AG08395 (cell line): ENCODE measurements at regions not wholly inside any gene's neighbourhood (a gene's known extent, or its start where the extent isn't known, plus 50 kb on each side); places are given as distances from the start of the nearest gene placed in this dataset.
A peak's percentile ranks its signal among the peaks of the same experiment; 100 is the strongest.

Experiments used
- DNase-seq: peaks from one replicate; pipeline ENCODE4 v3.0.0; 2012; ENCODE audit warnings: mixed read lengths, low spot score

GRCh38 chr11:19661827-19662226 lies 50.8 kb upstream of the NAV2 start:
- no peak for DNase-seq

DNA sequence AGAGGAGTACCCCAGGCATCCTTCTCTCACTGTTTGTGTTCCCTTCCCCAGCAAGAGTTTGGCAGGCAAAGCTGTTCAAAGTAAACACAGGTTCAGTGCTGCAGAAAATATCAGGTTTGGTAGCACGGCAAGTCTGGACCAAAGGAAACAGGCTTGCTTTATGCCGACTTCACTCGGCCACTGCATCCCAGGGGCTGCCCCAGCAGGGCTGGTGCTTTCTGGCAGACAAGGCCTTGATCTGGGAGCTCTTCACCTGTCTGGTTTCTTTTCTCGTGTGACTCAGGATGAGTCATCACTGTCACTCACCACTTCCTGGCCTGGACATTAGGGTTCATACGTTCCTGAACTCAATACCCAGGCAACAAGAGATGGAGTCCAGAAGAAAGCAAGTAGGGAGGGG lies 52.6 kb upstream of the NAV2 start:
- DNase-seq, result peak; percentile 26

DNA sequence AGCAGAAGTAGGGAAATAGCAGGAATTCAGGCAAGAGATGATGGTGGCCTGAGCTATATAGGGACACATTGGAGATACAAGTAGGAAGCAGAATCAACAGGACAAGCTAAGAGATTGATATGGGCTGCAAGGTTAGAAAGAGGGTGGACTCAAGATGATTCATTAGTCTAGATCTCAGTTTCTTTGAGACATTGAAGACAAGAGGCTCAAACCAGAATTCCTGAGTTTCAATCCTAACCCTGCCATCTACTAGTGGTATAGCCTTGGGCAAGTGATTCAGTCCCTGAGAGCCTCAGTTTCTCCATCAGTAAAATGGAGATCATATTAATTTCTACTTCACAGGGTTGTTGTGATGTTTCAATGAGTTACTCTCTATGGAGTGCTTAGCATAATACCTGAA lies 53.1 kb upstream of the NAV2 start:
- DNase-seq, result no peak

DNA sequence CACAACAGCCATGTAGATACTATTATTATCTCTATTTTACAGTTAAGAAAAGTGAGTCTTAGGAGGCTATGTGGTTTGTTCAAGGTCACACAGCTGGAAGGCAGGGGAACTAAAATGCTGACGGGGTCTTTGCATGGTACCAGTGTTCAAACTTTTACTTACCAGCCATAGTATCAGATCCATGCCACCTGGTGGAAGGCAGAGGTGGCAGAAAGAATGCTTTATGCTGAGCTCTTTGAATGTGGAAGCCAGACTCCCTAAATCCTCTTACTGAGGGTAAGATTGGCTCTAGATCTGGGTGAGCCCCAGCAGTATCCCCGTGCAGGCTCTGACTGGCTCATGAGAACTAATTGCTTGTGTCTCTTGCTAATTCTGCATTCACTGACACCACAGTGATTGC lies 54.3 kb upstream of the NAV2 start:
- no peak for DNase-seq

DNA sequence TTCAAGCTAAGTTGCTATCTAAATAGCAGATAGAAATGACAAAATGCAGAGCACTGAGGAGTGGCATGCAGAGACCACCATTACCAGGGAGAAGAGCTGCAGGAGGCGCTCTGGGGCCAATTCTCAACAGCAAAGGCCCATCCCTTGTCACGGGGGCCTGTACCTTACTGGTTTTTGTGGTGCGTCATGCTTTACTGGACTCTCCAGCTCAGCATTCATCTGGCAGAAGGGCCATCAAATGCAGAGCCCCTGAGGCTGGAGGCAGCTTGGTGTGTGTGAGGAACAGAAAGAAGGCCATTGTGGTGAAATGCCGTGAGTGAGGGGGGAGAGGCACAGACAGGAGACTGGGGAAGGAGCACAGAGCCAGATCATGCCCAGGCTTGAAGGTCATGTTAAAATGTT lies 56.5 kb upstream of the NAV2 start:
- no peak for DNase-seq

- DNase-seq, result no peak
These were observed 59.8 kb upstream of the NAV2 start for GRCh38 chr11:19652623-19653375.

DNA sequence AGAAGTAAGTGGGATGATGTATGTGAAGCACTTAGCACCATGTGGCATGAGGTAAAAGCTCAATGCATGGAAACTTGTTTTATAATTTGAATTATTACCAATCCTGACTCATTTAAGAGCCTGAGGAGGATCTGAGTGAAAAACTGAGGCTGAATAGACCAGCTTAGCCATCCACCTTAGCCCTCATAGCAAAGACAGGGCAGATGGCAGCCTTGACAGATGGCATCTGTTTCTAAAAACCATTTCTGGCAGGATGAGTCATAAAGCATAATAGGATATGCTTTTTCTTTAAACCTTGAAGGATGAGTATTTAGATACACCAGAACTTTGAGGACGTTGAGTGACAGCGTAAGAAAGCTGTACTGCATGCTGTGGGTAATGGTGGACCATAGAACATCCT lies 61.0 kb upstream of the NAV2 start:
- DNase-seq, result no peak

GRCh38 chr11:19651028-19651427 lies 61.6 kb upstream of the NAV2 start:
- DNase-seq, result no peak

DNA sequence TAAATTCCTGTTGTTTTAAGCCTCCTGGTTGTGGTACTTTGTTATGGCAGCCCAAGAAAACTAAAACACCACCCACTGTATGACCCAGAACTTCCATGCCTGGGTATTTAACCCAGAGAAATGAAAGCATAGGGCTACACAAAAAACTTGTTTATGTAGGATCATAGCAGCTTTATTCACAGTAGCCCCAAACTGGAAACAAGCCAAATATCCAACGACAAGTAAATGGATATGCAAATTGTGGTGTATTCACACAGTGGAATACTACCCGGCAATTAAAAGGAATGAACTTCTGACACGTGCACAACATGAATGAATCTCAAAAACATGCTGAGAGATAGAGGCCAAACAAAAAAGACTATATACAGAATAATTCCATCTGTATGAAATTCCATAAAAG lies 62.2 kb upstream of the NAV2 start:
- DNase-seq, result no peak

DNA sequence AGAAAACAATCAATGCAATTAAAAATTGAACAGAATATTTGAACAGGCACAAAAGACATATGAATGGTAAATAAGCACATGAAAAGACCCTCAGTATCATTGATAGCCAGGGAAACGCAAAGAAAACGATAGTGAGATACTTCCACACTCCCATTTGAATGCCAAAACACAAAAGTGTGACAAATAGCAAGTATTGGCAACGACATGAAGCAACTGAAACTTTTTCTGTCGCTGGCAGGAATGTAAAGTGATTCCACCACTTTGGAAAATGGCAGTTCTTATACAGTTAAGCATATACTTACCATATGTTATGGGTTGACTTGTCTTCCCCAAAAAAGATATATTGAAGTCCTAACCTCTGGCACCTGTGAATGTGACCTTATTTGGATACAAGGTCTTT lies 62.9 kb upstream of the NAV2 start:
- no peak for DNase-seq

GRCh38 chr11:19648321-19648720 lies 64.3 kb upstream of the NAV2 start:
- DNase-seq, result no peak

- no peak for DNase-seq
These were observed 64.8 kb upstream of the NAV2 start for GRCh38 chr11:19647816-19648215.

DNA sequence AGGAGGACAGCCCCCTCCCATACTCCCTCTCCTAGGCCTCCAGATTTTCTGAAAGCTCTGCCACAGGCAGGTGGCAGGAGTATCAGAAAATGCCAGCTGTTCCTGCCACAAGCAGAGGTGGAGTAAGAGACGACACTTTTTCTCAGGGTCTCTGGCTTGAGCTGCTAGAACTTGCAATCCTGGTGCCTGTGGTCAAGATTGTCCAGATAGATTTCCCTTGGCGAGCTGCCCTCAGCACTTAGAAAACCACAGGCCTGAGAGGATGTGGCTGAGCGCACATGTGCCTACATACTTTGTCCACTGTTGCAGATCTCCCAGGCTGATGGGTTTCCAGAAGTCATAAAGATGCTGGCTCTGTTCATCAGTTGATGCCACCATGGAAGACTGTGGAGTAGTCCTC lies 65.7 kb upstream of the NAV2 start:
- DNase-seq, result peak; percentile 94

GRCh38 chr11:19646308-19646707 lies 66.3 kb upstream of the NAV2 start:
- DNase-seq, result peak; percentile 48

DNA sequence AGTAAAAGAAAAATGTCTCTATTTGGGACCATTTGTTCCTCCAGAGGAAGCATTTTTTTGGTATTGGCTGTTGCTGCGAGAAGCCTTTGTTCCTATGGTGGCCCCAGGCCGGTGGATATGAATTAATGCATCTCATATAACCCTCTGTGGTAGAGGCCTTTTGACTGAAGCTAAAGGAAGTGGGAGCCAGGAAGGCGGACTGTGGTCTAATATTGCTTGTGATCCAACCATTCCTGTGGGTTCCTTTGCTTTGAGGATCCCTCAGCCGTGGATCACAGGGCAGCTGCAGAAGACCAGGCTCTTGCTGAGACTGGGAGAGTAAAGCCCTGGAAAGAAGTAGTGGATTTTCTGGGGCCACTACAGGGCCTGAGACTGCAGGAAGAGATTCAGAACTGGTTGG lies 68.3 kb upstream of the NAV2 start:
- no peak for DNase-seq

- DNase-seq, result peak; percentile 66
These were observed 70.2 kb upstream of the NAV2 start for GRCh38 chr11:19642185-19643158.

DNA sequence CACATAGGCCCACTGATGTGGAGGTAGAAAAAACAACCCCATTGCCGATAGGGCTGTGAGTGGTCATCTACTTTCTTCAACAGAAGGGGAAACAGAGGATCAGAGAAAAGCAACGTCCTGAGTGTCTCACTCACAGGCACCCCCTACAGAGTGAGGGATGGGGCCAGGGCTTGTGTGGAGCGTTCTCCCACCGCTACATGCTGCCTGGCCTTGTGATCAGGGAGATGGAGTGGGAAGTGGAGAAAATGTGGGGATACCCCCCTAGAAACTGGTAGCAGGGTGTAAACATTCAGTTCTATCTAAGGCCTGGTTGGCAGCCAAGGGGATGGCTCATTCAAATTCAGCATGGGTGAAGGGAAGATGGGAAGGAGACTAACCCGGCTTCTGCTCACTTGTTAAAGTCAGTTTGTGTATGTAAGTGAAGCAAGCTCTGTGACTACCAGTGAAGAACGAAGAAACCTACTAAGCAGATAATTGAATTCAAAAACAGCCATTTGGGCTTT lies 73.0 kb upstream of the NAV2 start:
- DNase-seq, result no peak

DNA sequence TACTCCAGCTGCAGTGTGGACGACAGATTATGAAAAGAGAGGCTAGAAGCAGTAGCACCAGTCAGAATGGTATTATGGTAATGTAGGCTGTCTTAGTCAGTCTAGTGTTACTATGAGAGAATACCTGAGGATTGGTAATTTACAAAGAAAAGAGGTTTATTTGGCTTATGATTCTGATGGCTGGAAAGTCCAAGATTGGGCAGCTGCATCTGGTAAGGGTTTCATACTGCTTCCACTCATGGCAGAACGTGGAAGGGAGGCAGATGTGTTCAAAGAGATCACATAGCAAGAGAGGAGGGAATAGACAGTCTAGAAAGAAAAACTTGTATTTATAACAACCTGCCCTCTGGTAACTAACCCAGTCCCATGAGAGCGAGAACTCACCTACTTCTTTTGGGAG lies 77.3 kb upstream of the NAV2 start:
- DNase-seq, result no peak

GRCh38 chr11:19633276-19633675 lies 79.4 kb upstream of the NAV2 start:
- DNase-seq, result peak; percentile 43

GRCh38 chr11:19632499-19632834 lies 80.2 kb upstream of the NAV2 start:
- DNase-seq, result peak; percentile 38

DNA sequence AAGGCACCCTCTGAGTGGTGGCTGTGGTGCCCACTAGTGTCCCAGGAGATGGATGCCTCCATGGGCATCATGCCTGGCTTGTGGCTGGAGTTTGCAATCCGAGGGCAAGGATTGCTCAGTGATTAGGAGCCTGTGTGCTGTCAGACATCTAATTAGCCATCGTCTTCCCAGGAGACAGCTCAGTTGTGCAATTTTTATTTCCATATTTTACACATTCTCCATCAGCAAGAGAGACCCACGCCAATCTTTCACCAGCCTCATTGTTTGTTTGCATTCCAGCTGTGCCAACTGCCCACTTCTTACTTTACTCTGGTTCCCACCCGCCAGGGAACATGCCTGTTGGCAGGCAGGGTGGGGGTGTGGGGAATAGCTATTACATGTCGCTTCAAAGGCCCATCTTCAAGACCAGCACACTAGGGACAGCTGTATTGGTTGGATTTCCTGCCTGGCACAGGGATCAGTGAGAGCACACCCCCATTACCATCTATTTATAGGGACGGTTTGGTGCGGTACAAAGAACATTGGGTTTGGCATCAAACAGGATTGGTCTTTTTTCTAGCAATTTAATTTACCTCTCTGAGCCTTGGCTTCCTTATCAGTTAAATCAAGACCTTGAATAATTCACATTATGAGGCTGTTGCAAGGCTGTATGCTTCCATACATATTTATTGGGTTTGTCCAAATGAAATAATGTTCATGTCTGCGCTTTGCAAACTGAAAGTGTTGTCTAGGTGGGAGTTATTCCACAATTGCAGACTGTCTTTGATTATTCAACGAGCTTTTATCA lies 80.7 kb upstream of the NAV2 start:
- DNase-seq, result peak; percentile 48

DNA sequence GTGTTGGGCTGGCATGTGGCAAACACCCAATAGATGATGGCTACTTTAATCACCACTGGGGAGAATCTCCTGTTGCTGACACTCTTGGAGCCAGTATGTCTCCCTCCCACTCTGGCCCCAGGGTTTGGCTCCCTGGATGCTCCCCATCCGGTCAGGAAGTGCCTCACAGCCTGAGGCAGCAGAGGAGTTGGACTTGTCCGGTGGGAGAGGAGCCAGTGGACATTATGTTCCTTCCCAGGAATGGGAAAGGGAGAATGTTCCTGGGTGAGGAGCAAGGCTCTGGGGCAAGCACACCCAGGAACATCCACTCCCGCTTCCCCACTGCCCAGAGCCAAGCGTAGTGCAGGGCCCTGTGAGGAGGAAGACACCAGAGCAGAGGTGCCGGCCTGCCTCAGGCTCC lies 84.6 kb upstream of the NAV2 start:
- DNase-seq, result peak; percentile 90
